ENCODE measurements at regions not wholly inside any gene's neighbourhood (a gene's known extent, or its start where the extent isn't known, plus 50 kb on each side); places are given as distances from the start of the nearest gene placed in this dataset.

DNA sequence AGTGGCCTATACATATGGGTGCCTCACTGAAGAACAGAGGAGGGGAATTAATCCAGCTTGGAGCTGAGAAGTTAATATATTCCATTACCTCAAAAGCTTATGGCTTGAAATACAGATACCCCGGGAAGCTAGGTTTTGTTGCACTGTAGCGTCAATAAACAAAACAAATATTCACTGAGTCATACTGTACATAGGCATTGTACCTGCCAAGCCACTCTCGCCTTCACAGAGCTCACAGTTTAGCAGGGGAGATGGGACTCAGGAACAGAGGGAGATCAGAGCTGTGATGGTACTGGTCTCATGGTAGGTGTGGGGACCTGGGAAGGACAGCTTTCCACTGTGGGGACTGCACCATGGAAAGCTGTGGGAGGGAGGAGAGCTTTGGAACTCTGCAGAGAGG, 111.2 kb upstream of the ST6GAL2 start:
- no peaks in the 10 kb centered on the region for H3K27me3 ChIP-seq (ENCODE audit: control insufficient read depth in 2 of 2, insufficient read depth in 2 of 2, low read length in 2 of 2)
- no peaks in the 10 kb centered on the region for H3K4me1 ChIP-seq (ENCODE audit: control insufficient read depth in 2 of 2, insufficient read depth in 2 of 2, low read length in 2 of 2)
- H3K4me3 ChIP-seq (ENCODE audit: low read length in 2 of 2): no peak overlapping the region
- no peak overlapping the region for H3K9ac ChIP-seq (ENCODE audit: low read depth in 1 of 2, low read length in 2 of 2)
- H3K36me3 ChIP-seq (ENCODE audit: control insufficient read depth in 2 of 2, insufficient read depth in 2 of 2, low read length in 2 of 2): no peaks in the 10 kb centered on the region
- no peaks in the 10 kb centered on the region for H3K9me3 ChIP-seq (ENCODE audit: control insufficient read depth in 2 of 2, low read length in 2 of 2)
- no peak overlapping the region for H3K27ac ChIP-seq (ENCODE audit: low read depth in 2 of 2, low read length in 2 of 2)

GRCh38 chr2:107001062-107001461, 115.1 kb upstream of the ST6GAL2 start:
- no peaks in the 10 kb centered on the region for H3K4me1 ChIP-seq (ENCODE audit: control insufficient read depth in 2 of 2, insufficient read depth in 2 of 2, low read length in 2 of 2)
- H3K4me3 ChIP-seq (ENCODE audit: low read length in 2 of 2): no peak overlapping the region
- no peak overlapping the region for H3K9ac ChIP-seq (ENCODE audit: low read depth in 1 of 2, low read length in 2 of 2)
- H3K36me3 ChIP-seq (ENCODE audit: control insufficient read depth in 2 of 2, insufficient read depth in 2 of 2, low read length in 2 of 2): no peaks in the 10 kb centered on the region
- H3K27ac ChIP-seq (ENCODE audit: low read depth in 2 of 2, low read length in 2 of 2): no peak overlapping the region
- no peaks in the 10 kb centered on the region for H3K27me3 ChIP-seq (ENCODE audit: control insufficient read depth in 2 of 2, insufficient read depth in 2 of 2, low read length in 2 of 2)
- H3K9me3 ChIP-seq (ENCODE audit: control insufficient read depth in 2 of 2, low read length in 2 of 2): no peaks in the 10 kb centered on the region

DNA sequence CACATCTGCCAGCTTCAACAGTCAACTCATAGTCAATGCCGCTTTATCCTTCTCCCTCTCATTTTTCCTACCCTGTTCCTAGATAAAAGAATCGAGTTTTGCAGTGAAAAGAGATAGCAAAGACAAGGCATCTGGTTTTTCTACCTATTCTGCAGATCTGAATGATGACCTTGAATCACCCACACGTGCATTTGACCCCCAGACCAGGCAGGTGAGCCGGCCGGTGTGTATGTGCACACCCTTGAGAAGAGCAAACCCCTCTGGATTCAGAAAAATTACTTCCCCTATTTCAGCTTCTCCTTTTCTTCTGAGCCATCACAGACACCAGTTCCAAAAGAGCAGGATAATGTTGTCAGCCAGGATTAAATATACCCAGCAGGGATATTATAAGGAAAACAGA, 115.6 kb upstream of the ST6GAL2 start:
- Histone ChIP-seq H3K27ac (ENCODE audit: low read depth in 2 of 2, low read length in 2 of 2) (no peak overlapping the region), H3K36me3 (ENCODE audit: control insufficient read depth in 2 of 2, insufficient read depth in 2 of 2, low read length in 2 of 2) (no peaks in the 10 kb centered on the region), H3K27me3 (ENCODE audit: control insufficient read depth in 2 of 2, insufficient read depth in 2 of 2, low read length in 2 of 2) (no peaks in the 10 kb centered on the region), H3K4me1 (ENCODE audit: control insufficient read depth in 2 of 2, insufficient read depth in 2 of 2, low read length in 2 of 2) (no peaks in the 10 kb centered on the region), H3K4me3 (ENCODE audit: low read length in 2 of 2) (no peak overlapping the region), H3K9ac (ENCODE audit: low read depth in 1 of 2, low read length in 2 of 2) (no peak overlapping the region), H3K9me3 (ENCODE audit: control insufficient read depth in 2 of 2, low read length in 2 of 2) (no peaks in the 10 kb centered on the region)

DNA sequence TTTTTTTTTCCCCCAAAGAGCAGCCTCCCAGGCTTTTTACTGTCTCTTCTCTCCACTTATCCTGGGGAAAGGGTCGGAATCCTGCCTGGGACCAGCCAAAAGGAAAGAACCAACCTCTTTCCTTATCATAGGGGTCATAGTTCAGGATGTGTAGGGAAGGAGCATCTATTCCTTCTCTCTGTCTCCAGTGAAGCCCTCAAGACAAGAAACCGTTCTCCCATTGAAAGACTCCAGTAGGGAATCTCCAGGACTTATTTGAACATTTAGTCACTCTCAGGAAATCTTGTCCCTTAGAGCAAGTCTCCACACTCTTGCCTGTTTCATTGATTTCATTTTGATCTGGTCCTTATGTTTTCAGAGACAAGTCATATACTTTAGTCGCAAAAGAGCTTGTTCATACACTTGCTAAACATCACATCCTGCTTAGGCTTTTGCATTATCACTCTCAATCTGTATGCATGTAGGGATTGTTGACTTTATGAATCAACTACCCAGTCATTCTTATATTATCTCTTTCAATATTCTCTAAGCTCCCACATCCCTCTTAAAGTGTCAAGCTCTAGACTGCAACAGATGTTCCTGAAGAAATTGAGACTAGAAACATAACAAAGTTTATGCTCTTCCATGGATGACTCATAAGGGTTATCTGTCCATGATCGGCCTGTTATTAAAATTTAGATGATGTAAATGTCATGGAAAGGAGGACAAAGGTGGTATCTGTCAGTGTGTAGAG, 116.2 kb upstream of the ST6GAL2 start:
- no peak overlapping the region for H3K4me3 ChIP-seq (ENCODE audit: low read length in 2 of 2)
- no peaks in the 10 kb centered on the region for H3K4me1 ChIP-seq (ENCODE audit: control insufficient read depth in 2 of 2, insufficient read depth in 2 of 2, low read length in 2 of 2)
- H3K27me3 ChIP-seq (ENCODE audit: control insufficient read depth in 2 of 2, insufficient read depth in 2 of 2, low read length in 2 of 2): no peaks in the 10 kb centered on the region
- H3K27ac ChIP-seq (ENCODE audit: low read depth in 2 of 2, low read length in 2 of 2): no peak overlapping the region
- no peaks in the 10 kb centered on the region for H3K9me3 ChIP-seq (ENCODE audit: control insufficient read depth in 2 of 2, low read length in 2 of 2)
- H3K9ac ChIP-seq (ENCODE audit: low read depth in 1 of 2, low read length in 2 of 2): no peak overlapping the region
- H3K36me3 ChIP-seq (ENCODE audit: control insufficient read depth in 2 of 2, insufficient read depth in 2 of 2, low read length in 2 of 2): no peaks in the 10 kb centered on the region

- Histone ChIP-seq H3K9ac (ENCODE audit: low read depth in 1 of 2, low read length in 2 of 2) (no peak overlapping the region), H3K9me3 (ENCODE audit: control insufficient read depth in 2 of 2, low read length in 2 of 2) (no peaks in the 10 kb centered on the region), H3K27ac (ENCODE audit: low read depth in 2 of 2, low read length in 2 of 2) (no peak overlapping the region), H3K27me3 (ENCODE audit: control insufficient read depth in 2 of 2, insufficient read depth in 2 of 2, low read length in 2 of 2) (no peaks in the 10 kb centered on the region), H3K36me3 (ENCODE audit: control insufficient read depth in 2 of 2, insufficient read depth in 2 of 2, low read length in 2 of 2) (no peaks in the 10 kb centered on the region), H3K4me3 (ENCODE audit: low read length in 2 of 2) (no peak overlapping the region), H3K4me1 (ENCODE audit: control insufficient read depth in 2 of 2, insufficient read depth in 2 of 2, low read length in 2 of 2) (no peaks in the 10 kb centered on the region)
Observed at GRCh38 chr2:107002735-107003134, 116.8 kb upstream of the ST6GAL2 start.

GRCh38 chr2:107005853-107006252, 119.9 kb upstream of the ST6GAL2 start:
- no peak overlapping the region for H3K4me3 ChIP-seq (ENCODE audit: low read length in 2 of 2)
- H3K36me3 ChIP-seq (ENCODE audit: control insufficient read depth in 2 of 2, insufficient read depth in 2 of 2, low read length in 2 of 2): no peaks in the 10 kb centered on the region
- no peak overlapping the region for H3K9ac ChIP-seq (ENCODE audit: low read depth in 1 of 2, low read length in 2 of 2)

GRCh38 chr2:107006836-107007235, 120.9 kb upstream of the ST6GAL2 start:
- H3K9me3 ChIP-seq (ENCODE audit: control insufficient read depth in 2 of 2, low read length in 2 of 2): no peaks in the 10 kb centered on the region
- no peak overlapping the region for H3K9ac ChIP-seq (ENCODE audit: low read depth in 1 of 2, low read length in 2 of 2)
- no peak overlapping the region for H3K4me3 ChIP-seq (ENCODE audit: low read length in 2 of 2)
- H3K4me1 ChIP-seq (ENCODE audit: control insufficient read depth in 2 of 2, insufficient read depth in 2 of 2, low read length in 2 of 2): no peaks in the 10 kb centered on the region
- H3K27me3 ChIP-seq (ENCODE audit: control insufficient read depth in 2 of 2, insufficient read depth in 2 of 2, low read length in 2 of 2): no peaks in the 10 kb centered on the region
- H3K36me3 ChIP-seq (ENCODE audit: control insufficient read depth in 2 of 2, insufficient read depth in 2 of 2, low read length in 2 of 2): no peaks in the 10 kb centered on the region
- H3K27ac ChIP-seq (ENCODE audit: low read depth in 2 of 2, low read length in 2 of 2): no peak overlapping the region

More at GRCh38 chr2:107005853-107006252, 119.9 kb upstream of the ST6GAL2 start:
- no peaks in the 10 kb centered on the region for H3K27me3 ChIP-seq (ENCODE audit: control insufficient read depth in 2 of 2, insufficient read depth in 2 of 2, low read length in 2 of 2)
- H3K9me3 ChIP-seq (ENCODE audit: control insufficient read depth in 2 of 2, low read length in 2 of 2): no peaks in the 10 kb centered on the region
- H3K27ac ChIP-seq (ENCODE audit: low read depth in 2 of 2, low read length in 2 of 2): no peak overlapping the region
- H3K4me1 ChIP-seq (ENCODE audit: control insufficient read depth in 2 of 2, insufficient read depth in 2 of 2, low read length in 2 of 2): no peaks in the 10 kb centered on the region

DNA sequence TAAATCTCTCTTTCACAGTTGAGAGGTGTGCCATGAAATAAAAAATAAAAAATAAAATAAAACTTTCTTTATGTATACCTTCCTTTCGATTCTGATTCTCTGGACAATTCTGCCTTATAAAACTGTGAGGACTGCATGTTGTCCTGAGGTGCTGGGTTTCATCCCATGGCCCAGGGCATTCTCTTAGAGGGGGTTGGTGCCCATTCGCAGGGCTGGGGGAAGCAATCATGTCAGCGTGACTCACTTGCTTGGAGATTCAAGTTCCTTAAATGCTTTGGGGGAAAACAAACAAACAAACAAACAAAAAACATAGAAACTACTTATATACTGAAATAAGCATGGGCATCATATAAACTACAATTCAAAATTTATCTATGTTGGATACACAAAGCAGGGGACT, 122.0 kb upstream of the ST6GAL2 start:
- Histone ChIP-seq H3K9ac (ENCODE audit: low read depth in 1 of 2, low read length in 2 of 2) (no peak overlapping the region), H3K4me3 (ENCODE audit: low read length in 2 of 2) (no peak overlapping the region), H3K27me3 (ENCODE audit: control insufficient read depth in 2 of 2, insufficient read depth in 2 of 2, low read length in 2 of 2) (no peaks in the 10 kb centered on the region), H3K4me1 (ENCODE audit: control insufficient read depth in 2 of 2, insufficient read depth in 2 of 2, low read length in 2 of 2) (no peaks in the 10 kb centered on the region), H3K9me3 (ENCODE audit: control insufficient read depth in 2 of 2, low read length in 2 of 2) (no peaks in the 10 kb centered on the region), H3K36me3 (ENCODE audit: control insufficient read depth in 2 of 2, insufficient read depth in 2 of 2, low read length in 2 of 2) (no peaks in the 10 kb centered on the region), H3K27ac (ENCODE audit: low read depth in 2 of 2, low read length in 2 of 2) (no peak overlapping the region)

- Histone ChIP-seq H3K9me3 (ENCODE audit: control insufficient read depth in 2 of 2, low read length in 2 of 2) (no peaks in the 10 kb centered on the region), H3K27me3 (ENCODE audit: control insufficient read depth in 2 of 2, insufficient read depth in 2 of 2, low read length in 2 of 2) (no peaks in the 10 kb centered on the region), H3K9ac (ENCODE audit: low read depth in 1 of 2, low read length in 2 of 2) (no peak overlapping the region), H3K36me3 (ENCODE audit: control insufficient read depth in 2 of 2, insufficient read depth in 2 of 2, low read length in 2 of 2) (no peaks in the 10 kb centered on the region), H3K4me3 (ENCODE audit: low read length in 2 of 2) (no peak overlapping the region), H3K27ac (ENCODE audit: low read depth in 2 of 2, low read length in 2 of 2) (no peak overlapping the region), H3K4me1 (ENCODE audit: control insufficient read depth in 2 of 2, insufficient read depth in 2 of 2, low read length in 2 of 2) (no peaks in the 10 kb centered on the region)
Observed at GRCh38 chr2:107008843-107009242, 122.9 kb upstream of the ST6GAL2 start.

DNA sequence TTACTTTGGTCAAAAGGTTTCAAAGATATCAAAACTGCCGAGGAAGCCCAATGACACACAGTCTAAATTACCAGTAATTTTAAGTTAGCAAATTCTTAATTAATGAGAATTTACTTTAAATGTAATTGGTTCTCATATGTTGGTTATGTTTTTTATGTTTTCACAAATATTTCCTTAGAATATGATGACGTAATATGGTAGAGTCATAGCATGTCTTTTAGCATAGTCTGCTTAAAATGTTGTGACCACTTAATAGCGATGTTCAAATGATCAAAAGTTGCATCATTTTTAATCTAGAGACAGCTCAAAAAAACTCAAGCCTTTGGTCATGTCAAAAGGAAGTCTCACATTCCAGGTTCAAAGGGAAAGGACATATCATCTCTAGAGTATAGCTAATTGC, 123.3 kb upstream of the ST6GAL2 start:
- H3K9ac ChIP-seq (ENCODE audit: low read depth in 1 of 2, low read length in 2 of 2): no peak overlapping the region
- no peak overlapping the region for H3K4me3 ChIP-seq (ENCODE audit: low read length in 2 of 2)
- no peaks in the 10 kb centered on the region for H3K9me3 ChIP-seq (ENCODE audit: control insufficient read depth in 2 of 2, low read length in 2 of 2)
- no peaks in the 10 kb centered on the region for H3K36me3 ChIP-seq (ENCODE audit: control insufficient read depth in 2 of 2, insufficient read depth in 2 of 2, low read length in 2 of 2)
- H3K4me1 ChIP-seq (ENCODE audit: control insufficient read depth in 2 of 2, insufficient read depth in 2 of 2, low read length in 2 of 2): no peaks in the 10 kb centered on the region
- no peaks in the 10 kb centered on the region for H3K27me3 ChIP-seq (ENCODE audit: control insufficient read depth in 2 of 2, insufficient read depth in 2 of 2, low read length in 2 of 2)
- no peak overlapping the region for H3K27ac ChIP-seq (ENCODE audit: low read depth in 2 of 2, low read length in 2 of 2)

All from mucosa of rectum (tissue), 2 donors.